ENCODE measurements at regions not wholly inside any gene's neighbourhood (a gene's known extent, or its start where the extent isn't known, plus 50 kb on each side); places are given as distances from the start of the nearest gene placed in this dataset.
A peak's percentile ranks its signal among the peaks of the same experiment; 100 is the strongest.

DNA sequence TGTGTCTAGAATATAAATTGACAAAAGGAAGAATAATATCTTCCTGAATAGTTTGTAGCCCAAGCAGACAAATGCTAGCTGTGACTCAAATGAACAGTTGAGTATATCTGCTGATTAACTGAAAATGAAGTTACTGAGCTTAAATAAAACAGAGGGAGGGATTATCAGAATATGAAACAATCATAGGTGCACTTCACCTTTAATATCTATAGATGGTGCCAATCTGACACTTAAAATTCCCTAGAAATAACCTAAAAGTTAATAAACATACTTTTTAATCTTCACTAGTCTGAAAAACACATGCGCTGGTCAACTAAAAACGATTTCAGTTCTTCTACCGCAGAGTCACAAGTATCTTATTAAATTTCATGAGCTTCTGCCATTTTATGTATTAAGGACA lies 280.8 kb upstream of the RASA1 start:
- POLR2A ChIA-PET = interaction anchor here (0.6 to 0.9 kb wide), 3 partner anchors 18 to 1592 kb away, joined by 3 to 4 read pairs (median 3); no protein-coding TSS in a partner anchor
- no peak for DNase-seq (ENCODE audit: low spot score)
- Histone ChIP-seq H4K20me1 (ENCODE audit: insufficient read depth, low read length) (no peaks in the 10 kb centered on the region), H3K36me3 (ENCODE audit: insufficient read depth, low read length) (no peaks in the 10 kb centered on the region), H2AFZ (ENCODE audit: low read length) (no peak overlapping the region), H3K27ac (ENCODE audit: low read depth, low read length, poor library complexity, severe bottlenecking) (no peak overlapping the region), H3K9me2 (ENCODE audit: insufficient read depth, low read length) (no peaks in the 10 kb centered on the region), H3K4me2 (ENCODE audit: low read length) (no peak overlapping the region), H3K4me3 (ENCODE audit: low read depth, low read length, poor library complexity, severe bottlenecking) (no peak overlapping the region), H3K4me1 (ENCODE audit: insufficient read depth, low read length, poor library complexity, severe bottlenecking) (no peaks in the 10 kb centered on the region), H3K79me2 (ENCODE audit: insufficient read depth, low read depth, low read length) (no peaks in the 10 kb centered on the region), H3K9me3 (ENCODE audit: low read length) (no peaks in the 10 kb centered on the region)
- intact Hi-C loops (cut with micrococcal nuclease; ENCODE audit: unreplicated experiment) = no loop called here
- CTCF ChIA-PET (ENCODE audit: unreplicated experiment) = no interaction called here
- no TSS peak for BruUV-seq (replicated peaks)
- TF ChIP-seq EZH2phosphoT487 (IDR thresholded peaks at IDR 0.05; ENCODE audit: borderline replicate concordance, low read depth, low read length) = no peak
- peak; percentile 68 for TF ChIP-seq CTCF (conservative IDR thresholded peaks at IDR 0.05; ENCODE audit: low read length)

GRCh38 chr5:86997516-86997915 lies 270.2 kb upstream of the RASA1 start:
- no peaks in the 10 kb centered on the region for H3K36me3 ChIP-seq (ENCODE audit: insufficient read depth, low read length)
- no peaks in the 10 kb centered on the region for H3K9me2 ChIP-seq (ENCODE audit: insufficient read depth, low read length)
- TF ChIP-seq CTCF (conservative IDR thresholded peaks at IDR 0.05; ENCODE audit: low read length) (no peak), EZH2phosphoT487 (IDR thresholded peaks at IDR 0.05; ENCODE audit: borderline replicate concordance, low read depth, low read length) (no peak)
- H3K4me3 ChIP-seq (ENCODE audit: low read depth, low read length, poor library complexity, severe bottlenecking) = no peak overlapping the region
- no peak overlapping the region for H2AFZ ChIP-seq (ENCODE audit: low read length)
- H3K4me2 ChIP-seq (ENCODE audit: low read length) = no peak overlapping the region
- H3K9me3 ChIP-seq (ENCODE audit: low read length) = no peaks in the 10 kb centered on the region
- BruUV-seq (replicated peaks) = no TSS peak
- no peaks in the 10 kb centered on the region for H4K20me1 ChIP-seq (ENCODE audit: insufficient read depth, low read length)
- DNase-seq (ENCODE audit: low spot score) = no peak
- ChIA-PET CTCF (ENCODE audit: unreplicated experiment) (no interaction called here), POLR2A (no interaction called here)
- intact Hi-C loops (cut with micrococcal nuclease; ENCODE audit: unreplicated experiment) = no loop called here
- no peaks in the 10 kb centered on the region for H3K79me2 ChIP-seq (ENCODE audit: insufficient read depth, low read depth, low read length)
- no peak overlapping the region for H3K27ac ChIP-seq (ENCODE audit: low read depth, low read length, poor library complexity, severe bottlenecking)
- no peaks in the 10 kb centered on the region for H3K4me1 ChIP-seq (ENCODE audit: insufficient read depth, low read length, poor library complexity, severe bottlenecking)

DNA sequence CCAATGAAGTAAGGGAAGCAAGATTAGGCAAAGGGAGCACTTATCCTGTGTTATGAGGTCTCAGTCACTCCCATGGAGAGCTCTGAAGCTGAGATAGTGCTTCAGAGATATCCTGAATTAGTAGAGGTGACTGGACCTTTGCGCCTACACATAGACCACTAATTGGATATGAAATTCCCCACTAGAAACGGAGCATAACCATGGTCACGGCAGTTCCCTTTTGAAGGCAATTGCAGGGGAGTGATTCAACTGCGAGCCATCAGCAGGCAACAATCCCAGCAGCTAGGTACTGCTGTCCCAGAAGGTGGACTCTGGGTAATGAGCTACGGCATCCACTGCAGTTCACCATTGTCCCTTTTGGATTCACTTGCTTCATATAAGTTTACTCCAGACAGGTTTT lies 267.7 kb upstream of the RASA1 start:
- H3K9me3 ChIP-seq (ENCODE audit: low read length) = no peaks in the 10 kb centered on the region
- ChIA-PET CTCF (ENCODE audit: unreplicated experiment) (no interaction called here), POLR2A (interaction anchor here (0.7 kb wide), 1 partner anchor 143 kb away, joined by 3 read pairs; no protein-coding TSS in a partner anchor)
- no peaks in the 10 kb centered on the region for H3K36me3 ChIP-seq (ENCODE audit: insufficient read depth, low read length)
- DNase-seq (ENCODE audit: low spot score) = no peak
- no peaks in the 10 kb centered on the region for H3K79me2 ChIP-seq (ENCODE audit: insufficient read depth, low read depth, low read length)
- H2AFZ ChIP-seq (ENCODE audit: low read length) = no peak overlapping the region
- H4K20me1 ChIP-seq (ENCODE audit: insufficient read depth, low read length) = no peaks in the 10 kb centered on the region
- no peaks in the 10 kb centered on the region for H3K4me1 ChIP-seq (ENCODE audit: insufficient read depth, low read length, poor library complexity, severe bottlenecking)
- no peak overlapping the region for H3K27ac ChIP-seq (ENCODE audit: low read depth, low read length, poor library complexity, severe bottlenecking)
- H3K9me2 ChIP-seq (ENCODE audit: insufficient read depth, low read length) = no peaks in the 10 kb centered on the region
- TF ChIP-seq EZH2phosphoT487 (IDR thresholded peaks at IDR 0.05; ENCODE audit: borderline replicate concordance, low read depth, low read length) = no peak
- no peak for TF ChIP-seq CTCF (conservative IDR thresholded peaks at IDR 0.05; ENCODE audit: low read length)
- no peak overlapping the region for H3K4me3 ChIP-seq (ENCODE audit: low read depth, low read length, poor library complexity, severe bottlenecking)
- no peak overlapping the region for H3K4me2 ChIP-seq (ENCODE audit: low read length)
- intact Hi-C loops (cut with micrococcal nuclease; ENCODE audit: unreplicated experiment) = loop anchor here (10.0 kb wide), 1 partner anchor 55 kb away; no protein-coding TSS in a partner anchor
- BruUV-seq (replicated peaks) = no TSS peak

Data from OCI-LY7 (cell line).